ENCODE measurements at regions not wholly inside any gene's neighbourhood (a gene's known extent, or its start where the extent isn't known, plus 50 kb on each side); places are given as distances from the start of the nearest gene placed in this dataset.
"Not testable (repeated sequence)": the region's sequence is repeated elsewhere in the genome, so short reads cannot be mapped to it uniquely, and the experiment has no call there.

GRCh38 chr3:103515116-103515515 is 1080.3 kb downstream of the ZPLD1 start:
- DNase-seq, result no peak

GRCh38 chr3:103516950-103517349 is 1082.1 kb downstream of the ZPLD1 start:
- no peak for DNase-seq

DNA sequence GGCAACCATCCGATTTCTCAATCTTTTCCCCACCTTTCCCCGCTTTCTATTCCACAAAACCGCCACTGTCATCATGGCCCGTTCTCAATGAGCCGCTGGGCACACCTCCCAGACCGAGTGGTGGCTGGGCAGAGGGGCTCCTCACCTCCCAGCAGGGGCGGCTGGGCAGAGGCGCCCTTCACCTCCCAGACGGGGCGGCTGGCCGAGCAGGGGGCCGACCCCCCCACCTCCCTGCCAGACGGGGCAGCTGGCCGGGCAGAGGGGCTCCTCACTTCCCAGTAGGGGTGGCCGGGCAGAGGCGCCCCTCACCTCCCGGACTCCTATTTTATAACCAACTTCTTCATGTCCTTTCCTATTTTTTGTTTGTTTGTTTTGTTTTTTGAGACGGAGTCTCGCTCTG is 1096.5 kb downstream of the ZPLD1 start:
- not testable (repeated sequence) for DNase-seq

DNA sequence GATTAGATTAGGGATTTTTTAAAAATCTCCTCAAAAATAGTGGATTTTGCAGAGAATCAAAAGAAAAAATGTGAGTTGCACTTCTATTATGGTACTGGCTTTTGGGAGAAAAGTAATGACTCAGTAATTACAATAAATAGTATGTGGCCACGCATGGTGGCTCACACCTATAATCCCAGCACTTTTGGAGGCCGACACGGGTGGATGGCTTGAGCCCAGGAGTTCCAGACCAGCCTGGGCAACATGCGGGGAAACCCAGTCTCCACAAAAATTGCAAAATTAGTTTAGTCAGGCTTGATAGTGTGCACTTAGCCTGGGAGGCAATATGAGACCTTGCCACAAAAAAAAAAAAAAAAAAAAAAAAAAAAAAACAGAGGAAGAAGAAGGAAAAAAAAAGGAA is 1098.2 kb downstream of the ZPLD1 start:
- DNase-seq, result no peak

GRCh38 chr3:103554451-103554850 is 1119.6 kb downstream of the ZPLD1 start:
- peak; percentile 15 for DNase-seq

- not testable (repeated sequence) for DNase-seq
Measured at GRCh38 chr3:103564116-103564515, 1129.3 kb downstream of the ZPLD1 start.

GRCh38 chr3:103585809-103586208 is 1151.0 kb downstream of the ZPLD1 start:
- DNase-seq, result no peak

- DNase-seq, result no peak
Measured at GRCh38 chr3:103589770-103590169, 1155.0 kb downstream of the ZPLD1 start.

GRCh38 chr3:103600844-103601243 is 1166.0 kb downstream of the ZPLD1 start:
- no peak for DNase-seq

DNA sequence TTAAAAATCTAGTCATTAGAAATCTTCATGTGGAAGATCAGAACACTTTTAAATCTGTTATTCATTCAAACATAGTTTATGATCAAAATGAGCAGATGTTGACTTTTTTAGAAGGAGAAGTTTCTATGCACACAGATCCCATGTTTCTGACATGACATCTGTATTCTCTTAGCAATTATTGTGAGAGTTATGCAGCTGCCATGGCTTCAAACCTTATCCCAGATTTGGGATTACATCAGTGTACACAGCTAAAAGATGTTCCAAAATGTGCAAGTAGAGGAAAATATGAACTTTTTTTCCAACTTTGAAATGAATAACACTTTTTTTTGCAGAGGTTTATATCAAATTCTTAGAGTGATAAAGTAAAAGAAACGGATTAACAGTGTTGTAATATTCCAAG is 1166.9 kb downstream of the ZPLD1 start:
- DNase-seq, result no peak

- no peak for DNase-seq
Measured at GRCh38 chr3:103609472-103609871, 1174.7 kb downstream of the ZPLD1 start.

- no peak for DNase-seq
Measured at GRCh38 chr3:103613397-103614156, 1178.8 kb downstream of the ZPLD1 start.

- DNase-seq, result no peak
Measured at GRCh38 chr3:103614719-103615118, 1179.9 kb downstream of the ZPLD1 start.

GRCh38 chr3:103617961-103618360 is 1183.1 kb downstream of the ZPLD1 start:
- no peak for DNase-seq

- DNase-seq, result no peak
Measured at GRCh38 chr3:103624271-103624670, 1189.5 kb downstream of the ZPLD1 start.

GRCh38 chr3:103629391-103629790 is 1194.6 kb downstream of the ZPLD1 start:
- DNase-seq, result no peak

GRCh38 chr3:103644450-103644849 is 1209.6 kb downstream of the ZPLD1 start:
- no peak for DNase-seq

DNA sequence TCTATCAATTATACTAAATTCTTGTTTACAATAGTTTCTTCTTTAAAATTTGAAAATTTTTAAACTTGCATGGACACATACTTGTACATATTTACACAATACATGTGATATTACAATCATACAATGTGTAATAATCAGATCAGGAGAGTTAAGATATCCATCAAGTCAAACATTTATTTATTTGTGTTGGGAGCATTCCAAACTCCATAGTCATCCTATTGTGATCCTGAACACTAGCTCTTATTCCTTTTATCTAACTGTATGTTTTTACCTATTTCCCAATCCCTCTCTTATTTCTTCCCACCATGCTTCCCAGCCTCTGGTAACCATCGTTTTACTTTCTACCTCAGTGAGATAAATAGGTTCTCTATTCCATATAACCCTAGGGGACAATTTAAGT is 1219.2 kb downstream of the ZPLD1 start:
- no peak for DNase-seq

DNA sequence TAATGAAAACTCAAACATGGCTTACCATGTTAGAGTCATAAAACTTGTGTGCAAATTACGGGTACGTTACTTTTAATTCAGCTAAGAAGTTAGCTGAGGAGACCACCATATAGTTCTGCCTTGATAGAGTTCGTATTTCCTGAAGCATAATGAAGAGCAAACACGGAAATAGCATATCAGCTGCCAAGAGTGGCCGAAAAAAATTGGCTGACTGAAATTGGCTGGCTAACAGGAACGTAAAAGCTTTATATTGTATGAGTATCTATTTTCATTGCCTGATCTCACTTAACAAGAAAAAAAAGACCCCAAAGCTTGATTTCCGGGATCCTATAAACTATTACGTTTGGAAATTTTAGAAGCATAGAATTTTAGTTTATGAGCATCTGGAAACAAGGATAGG is 1222.9 kb downstream of the ZPLD1 start:
- no peak for DNase-seq

- DNase-seq, result no peak
Measured at GRCh38 chr3:103660810-103661209, 1226.0 kb downstream of the ZPLD1 start.

- DNase-seq, result no peak
Measured at GRCh38 chr3:103662591-103662990, 1227.8 kb downstream of the ZPLD1 start.

DNA sequence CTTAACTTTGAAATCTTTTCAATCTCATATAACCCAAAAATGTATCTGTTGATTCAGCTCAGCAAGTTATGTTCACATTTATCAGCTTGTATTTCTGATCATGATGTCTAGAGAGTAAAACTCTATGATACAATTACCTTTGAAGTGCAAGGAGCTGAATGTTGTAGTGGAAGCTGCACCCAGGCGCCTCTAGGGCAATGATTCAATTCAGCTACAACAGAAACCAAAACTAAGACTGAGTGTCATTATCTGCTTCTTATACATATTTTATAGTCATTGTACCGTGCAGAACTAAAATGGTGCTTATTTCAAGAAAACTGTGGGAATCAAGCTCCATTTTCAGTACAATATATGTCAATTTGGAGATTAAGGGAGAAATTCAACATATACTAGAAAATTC is 1237.5 kb downstream of the ZPLD1 start:
- DNase-seq, result no peak

- DNase-seq, result no peak
Measured at GRCh38 chr3:103684904-103685303, 1250.1 kb downstream of the ZPLD1 start.

GRCh38 chr3:103685939-103686338 is 1251.1 kb downstream of the ZPLD1 start:
- DNase-seq, result no peak

DNA sequence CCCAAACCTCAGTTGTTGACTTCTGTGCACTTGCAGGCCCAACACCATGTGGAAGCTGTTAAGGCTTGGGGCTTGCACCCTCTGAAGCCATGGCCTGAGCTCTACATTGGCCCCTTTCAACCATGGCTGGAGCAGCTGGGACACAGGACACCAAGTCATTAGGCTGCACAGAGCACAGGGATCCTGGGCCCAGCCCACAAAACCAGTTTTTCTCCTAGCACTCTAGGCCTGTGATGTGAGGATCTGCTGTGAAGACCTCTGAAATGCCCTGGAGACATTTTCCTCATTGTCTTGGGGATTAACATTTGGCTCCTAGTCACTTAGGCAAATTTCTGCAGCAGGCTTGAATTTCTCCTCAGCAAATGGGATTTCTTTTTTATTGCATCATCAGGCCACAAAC is 1255.7 kb downstream of the ZPLD1 start:
- no peak for DNase-seq
